B cell (primary cell): ENCODE measurements at regions not wholly inside any gene's neighbourhood (a gene's known extent, or its start where the extent isn't known, plus 50 kb on each side); places are given as distances from the start of the nearest gene placed in this dataset.

Experiments
- ATAC-seq: fragments of 200-7000 bp; cut with Tn5 transposase; one replicate; pipeline ENCODE4 v1.10.0; 2021; ENCODE audit warnings: low read depth, mild to moderate bottlenecking, moderate number of reproducible peaks, moderate library complexity
- CTCF ChIA-PET: fragments of 350-600 bp; sonication (Branson Sonifier 250); formaldehyde crosslinking; loops from one replicate; lab custom pipeline; 2021; ENCODE audit warnings: antibody characterized with exemption, inconsistent platforms; lab: Charles Lee
- POLR2A ChIA-PET: fragments of 350-600 bp; sonication (Branson Sonifier 250); formaldehyde crosslinking; loops from one replicate; lab custom pipeline; 2021; ENCODE audit warnings: antibody characterized with exemption; lab: Charles Lee
- DNase-seq: peaks from one replicate; pipeline ENCODE4 v3.0.0; 2013
- H2AFZ ChIP-seq: 2 replicates; pipeline ENCODE4 v1.6.1; 2012; ENCODE audit warnings: mild to moderate bottlenecking, low read depth, low read length; ENCODE audit not compliant: insufficient read depth, poor library complexity, severe bottlenecking
- H3K27ac ChIP-seq, 2 donors: 1 replicate in 1 of 2; 2 replicates in 1 of 2; pipeline ENCODE4 v1.5.1; 2012 to 2013; ENCODE audit warnings: low read length in 2 of 2, mild to moderate bottlenecking in 2 of 2, moderate library complexity in 1 of 2
- H3K27me3 ChIP-seq, 4 experiments: fragments of 200-600 bp in 1 of 4; sonication (generic) in 1 of 4; replicated peaks in 1 of 4; 1 replicate in 2 of 4; 2 replicates in 2 of 4; pipeline versions ENCODE4 v1.6.1 to v1.7.0; 2013 to 2016; ENCODE audit warnings: low read length in 3 of 4, mild to moderate bottlenecking in 2 of 4, mixed read lengths in 1 of 4, moderate library complexity in 1 of 4; ENCODE audit not compliant: insufficient read depth in 4 of 4, control insufficient read depth in 3 of 4; ENCODE audit errors: control extremely low read depth in 1 of 4
- H3K36me3 ChIP-seq, 2 experiments: replicated peaks in 1 of 2; 1 replicate in 1 of 2; 2 replicates in 1 of 2; pipeline versions ENCODE4 v1.6.1 to v1.7.1; 2013; ENCODE audit warnings: low read length in 1 of 2; ENCODE audit not compliant: insufficient read depth in 2 of 2, control insufficient read depth in 1 of 2; ENCODE audit errors: control extremely low read depth in 1 of 2, extremely low read depth in 1 of 2
- H3K4me1 ChIP-seq, 2 donors: fragments of 200-600 bp in 1 of 2; sonication (generic) in 1 of 2; 1 replicate in 1 of 2; 2 replicates in 1 of 2; pipeline versions ENCODE4 v1.5.1 to v1.6.1; 2013 to 2017; ENCODE audit warnings: low read length in 2 of 2; ENCODE audit not compliant: control insufficient read depth in 2 of 2, insufficient read depth in 2 of 2
- H3K4me2 ChIP-seq: replicated peaks from 2 replicates; pipeline ENCODE3; 2012; ENCODE audit warnings: mild to moderate bottlenecking, low read depth, low read length; ENCODE audit not compliant: poor library complexity, severe bottlenecking
- H3K4me3 ChIP-seq, 5 experiments: fragments of 200-600 bp in 1 of 5; sonication (generic) in 1 of 5; 1 replicate in 3 of 5; 2 replicates in 2 of 5; pipeline versions ENCODE4 v1.5.1 to v1.7.0; 2011 to 2016; ENCODE audit warnings: low read length in 4 of 5, mild to moderate bottlenecking in 4 of 5, low read depth in 2 of 5, control low read depth in 1 of 5, moderate library complexity in 1 of 5; ENCODE audit not compliant: insufficient read depth in 1 of 5; ENCODE audit errors: control extremely low read depth in 1 of 5, extremely low read depth in 1 of 5
- H3K79me2 ChIP-seq: fragments of 200-600 bp; sonication (generic); one replicate; pipeline ENCODE4 v1.6.0; 2016; ENCODE audit warnings: low read length; ENCODE audit not compliant: control insufficient read depth, insufficient read depth
- H3K9ac ChIP-seq: fragments of 200-600 bp; sonication (generic); 2 replicates; pipeline ENCODE4 v1.6.1; 2017; ENCODE audit warnings: mild to moderate bottlenecking, low read length, moderate library complexity
- H3K9me3 ChIP-seq, 3 donors: one replicate each; pipeline versions ENCODE4 v1.6.1 to v1.7.1; 2013; ENCODE audit warnings: low read length in 2 of 3; ENCODE audit not compliant: control insufficient read depth in 2 of 3, insufficient read depth in 1 of 3; ENCODE audit errors: control extremely low read depth in 1 of 3
- H4K20me1 ChIP-seq: 2 replicates; pipeline ENCODE4 v1.6.0; 2012; ENCODE audit warnings: mild to moderate bottlenecking, low read length; ENCODE audit not compliant: insufficient read depth, control insufficient read depth, poor library complexity, severe bottlenecking
- H3K27ac Mint-ChIP-seq: one replicate; pipeline ENCODE4 v1.8.0; 2021; ENCODE audit warnings: mixed read lengths
- H3K27me3 Mint-ChIP-seq: one replicate; pipeline ENCODE4 v1.8.0; 2021; ENCODE audit warnings: mixed read lengths
- H3K4me1 Mint-ChIP-seq: one replicate; pipeline ENCODE4 v1.8.0; 2021; ENCODE audit warnings: mixed read lengths
- H3K4me3 Mint-ChIP-seq: one replicate; pipeline ENCODE4 v1.8.0; 2021; ENCODE audit warnings: mixed read lengths
- H3K9me3 Mint-ChIP-seq: one replicate; pipeline ENCODE4 v1.8.0; 2022; ENCODE audit warnings: mixed read lengths; ENCODE audit not compliant: insufficient read depth
- CTCF ChIP-seq: fragments of 200-600 bp; IDR thresholded peaks from one replicate; pipeline ENCODE4 v1.8.0; 2022; ENCODE audit warnings: antibody characterized with exemption, mild to moderate bottlenecking
- EZH2 ChIP-seq: IDR thresholded peaks from 2 replicates; pipeline ENCODE4 v1.6.1; 2012; ENCODE audit warnings: borderline replicate concordance, low read depth, mild to moderate bottlenecking, moderate library complexity, low read length; ENCODE audit not compliant: insufficient read depth, poor library complexity, severe bottlenecking
- WGBS: methylation state at CpG from one replicate; pipeline ENCODE4 v1.1.5; 2013; ENCODE audit warnings: missing lambda C conversion rate; ENCODE audit not compliant: insufficient coverage; 5-methylcytosine and 5-hydroxymethylcytosine counted together
- intact Hi-C: fragments of 100-400 bp; cut with micrococcal nuclease; formaldehyde crosslinking; loops from one replicate; pipeline ENCODE4 v1.10.0; 2022

GRCh38 chr2:173791502-173791901 is 173.7 kb downstream of the SP3 start:
- H3K9ac ChIP-seq: no peak overlapping the region
- no peak overlapping the region for H3K4me2 ChIP-seq
- ChIA-PET POLR2A (no interaction called here), CTCF (no interaction called here)
- H3K9me3 ChIP-seq: peaks cover 0 to 3% (median 0%) of the 10 kb centered on the region in 3 donors
- WGBS: 28% methylated on average over 5 of the region's 7 CpGs
- no peak overlapping the region for H3K27ac Mint-ChIP-seq
- H3K27me3 ChIP-seq: peaks cover 0 to 10% (median 5%) of the 10 kb centered on the region in 4 experiments
- H3K79me2 ChIP-seq: no peaks in the 10 kb centered on the region
- ATAC-seq (no peak), DNase-seq (no peak)
- TF ChIP-seq CTCF: no peak
- TF ChIP-seq EZH2: no peak
- H2AFZ ChIP-seq: no peak overlapping the region
- intact Hi-C loops: no loop called here
- no peaks in the 10 kb centered on the region for H4K20me1 ChIP-seq
- peaks cover 3% of the 10 kb centered on the region for H3K4me1 Mint-ChIP-seq
- H3K27me3 Mint-ChIP-seq: peaks cover 21% of the 10 kb centered on the region
- no peaks in the 10 kb centered on the region for H3K4me1 ChIP-seq
- no peak overlapping the region for H3K27ac ChIP-seq
- no peaks in the 10 kb centered on the region for H3K9me3 Mint-ChIP-seq
- no peak overlapping the region for H3K4me3 ChIP-seq
- H3K36me3 ChIP-seq: no peaks in the 10 kb centered on the region
- H3K4me3 Mint-ChIP-seq: no peak overlapping the region

- H4K20me1 ChIP-seq: no peaks in the 10 kb centered on the region
- H2AFZ ChIP-seq: no peak overlapping the region
- peaks cover 0 to 3% (median 0%) of the 10 kb centered on the region in 3 donors for H3K9me3 ChIP-seq
- WGBS: 94% methylated on average over 5 of the region's 7 CpGs
- intact Hi-C loops: no loop called here
- no peak for DNase-seq
- ChIA-PET POLR2A (no interaction called here), CTCF (no interaction called here)
- no peaks in the 10 kb centered on the region for H3K9me3 Mint-ChIP-seq
- H3K4me1 Mint-ChIP-seq: peaks cover 3% of the 10 kb centered on the region
- H3K27ac ChIP-seq: no peak overlapping the region
- H3K27ac Mint-ChIP-seq: no peak overlapping the region
- H3K27me3 Mint-ChIP-seq: peaks cover 17% of the 10 kb centered on the region
- H3K36me3 ChIP-seq: no peaks in the 10 kb centered on the region
- H3K4me2 ChIP-seq: no peak overlapping the region
- H3K9ac ChIP-seq: no peak overlapping the region
- peaks cover 0 to 10% (median 5%) of the 10 kb centered on the region in 4 experiments for H3K27me3 ChIP-seq
- ATAC-seq: no peak
- TF ChIP-seq EZH2: no peak
- H3K4me3 ChIP-seq: no peak overlapping the region
- H3K79me2 ChIP-seq: no peaks in the 10 kb centered on the region
- H3K4me3 Mint-ChIP-seq: no peak overlapping the region
- H3K4me1 ChIP-seq: no peaks in the 10 kb centered on the region
These were observed 173.0 kb downstream of the SP3 start for GRCh38 chr2:173792166-173792565.
